GM13976 (cell line): ENCODE measurements at regions not wholly inside any gene's neighbourhood (a gene's known extent, or its start where the extent isn't known, plus 50 kb on each side); places are given as distances from the start of the nearest gene placed in this dataset.

Source experiments
- DNase-seq: peaks from one replicate; pipeline ENCODE4 v3.0.0; 2012; ENCODE audit warnings: low spot score
- CTCF ChIP-seq: IDR thresholded peaks from 2 replicates; pipeline ENCODE4 v1.5.1; 2012; ENCODE audit warnings: borderline replicate concordance, mild to moderate bottlenecking; ENCODE audit not compliant: insufficient read depth; ENCODE audit errors: extremely low read depth, missing control alignments, control extremely low read depth
- in situ Hi-C: fragments of 300-500 bp; cut with MboI; formaldehyde crosslinking; loops from one replicate; pipeline ENCODE4 v1.12.0; 2022; ENCODE audit warnings: low sequenced_read_pairs, mixed read lengths, inconsistent platforms; ENCODE audit not compliant: unreplicated experiment

- no peak for DNase-seq
- TF ChIP-seq CTCF, result no peak
- in situ Hi-C loops, result no loop called here
Measured at GRCh38 chr2:76211991-76212985, 501.6 kb upstream of the GCFC2 start.

- TF ChIP-seq CTCF, result no peak
- no peak for DNase-seq
- in situ Hi-C loops, result no loop called here
Measured at GRCh38 chr2:76210551-76210950, 499.8 kb upstream of the GCFC2 start.

GRCh38 chr2:76204048-76204447 is 493.3 kb upstream of the GCFC2 start:
- in situ Hi-C loops, result no loop called here
- no peak for DNase-seq
- TF ChIP-seq CTCF, result no peak

- no peak for DNase-seq
- TF ChIP-seq CTCF, result no peak
- in situ Hi-C loops, result no loop called here
Measured at GRCh38 chr2:76202866-76203265, 492.2 kb upstream of the GCFC2 start.

- in situ Hi-C loops, result no loop called here
- TF ChIP-seq CTCF, result peak; percentile 63
- DNase-seq, result peak; percentile 8
Measured at GRCh38 chr2:76197842-76198448, 487.2 kb upstream of the GCFC2 start.

- DNase-seq, result no peak
- in situ Hi-C loops, result no loop called here
- no peak for TF ChIP-seq CTCF
Measured at GRCh38 chr2:76197428-76197827, 486.7 kb upstream of the GCFC2 start.
